ENCODE measurements at regions not wholly inside any gene's neighbourhood (a gene's known extent, or its start where the extent isn't known, plus 50 kb on each side); places are given as distances from the start of the nearest gene placed in this dataset.

DNA sequence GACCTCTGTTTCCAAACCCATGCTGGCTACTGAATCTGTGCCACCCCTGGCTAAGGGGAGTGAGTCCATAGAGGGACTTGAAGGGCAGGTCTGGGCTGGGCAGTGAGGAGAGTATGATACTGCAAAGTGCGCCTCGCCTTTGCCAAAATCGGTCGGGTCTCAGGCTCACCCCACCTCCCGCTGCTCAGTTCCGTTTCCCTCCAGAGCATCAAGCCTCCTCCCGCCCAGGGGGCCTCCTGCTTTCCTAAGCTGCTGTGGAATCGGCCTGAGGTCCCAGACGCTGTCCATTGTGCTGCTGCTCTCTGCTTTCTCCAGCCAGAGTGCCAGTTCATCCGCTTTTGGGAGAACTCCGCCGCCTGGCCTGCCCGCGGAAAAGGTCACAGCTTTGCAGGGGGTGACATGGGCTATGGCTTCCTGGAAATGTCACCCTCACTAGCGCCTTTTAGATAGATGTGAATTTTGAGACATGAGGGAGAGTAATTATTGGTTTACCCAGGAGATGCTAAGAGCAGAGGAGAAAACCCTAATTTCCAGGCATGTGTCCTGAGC lies 1418.4 kb downstream of the UQCRFS1 start:
- peaks cover 28 to 31% of the 10 kb centered on the region in 2 donors for H3K4me1 ChIP-seq
- no peak for TF ChIP-seq CTCF (IDR thresholded peaks at IDR 0.05 in 4 of 5, conservative IDR thresholded peaks at IDR 0.05 in 1 of 5)
- no peak for TF ChIP-seq POLR2A (IDR thresholded peaks at IDR 0.05)
- DNase-seq (no peak), ATAC-seq (no peak)
- intact Hi-C loops (cut with DNase I; ENCODE audit: low total_unique reads) (loop anchor here (5.0 kb wide), 2 partner anchors 117 to 1418 kb away; partner anchors contain the start of gene UQCRFS1), in situ Hi-C loops (cut with MboI; ENCODE audit: low sequenced_read_pairs in 4 of 4) (no loop called here)
- H3K27ac ChIP-seq = peak overlapping the region; percentile 87 to 97 (median 94)
- H3K36me3 ChIP-seq = peaks cover 0 to 6% of the 10 kb centered on the region in 2 donors
- H3K27me3 ChIP-seq = no peaks in the 10 kb centered on the region
- no peaks in the 10 kb centered on the region for H3K9me3 ChIP-seq
- peak overlapping the region; percentile 72 to 96 (median 84) for H3K4me3 ChIP-seq

GRCh38 chr19:27793644-27794493 lies 1419.1 kb downstream of the UQCRFS1 start:
- H3K36me3 ChIP-seq = peaks cover 0 to 6% of the 10 kb centered on the region in 2 donors
- DNase-seq = peak; percentile 92 to 94
- H3K27ac ChIP-seq = peak overlapping the region; percentile 87 to 97 (median 94)
- in situ Hi-C loops (cut with MboI; ENCODE audit: low sequenced_read_pairs in 4 of 4) (no loop called here), intact Hi-C loops (cut with DNase I; ENCODE audit: low total_unique reads) (loop anchor here (5.0 kb wide), 2 partner anchors 117 to 1418 kb away; partner anchors contain the start of gene UQCRFS1)
- peak overlapping the region; percentile 72 to 96 (median 84) for H3K4me3 ChIP-seq
- peaks cover 28 to 31% of the 10 kb centered on the region in 2 donors for H3K4me1 ChIP-seq
- H3K27me3 ChIP-seq = no peaks in the 10 kb centered on the region
- peak; percentile 90 to 95 for ATAC-seq
- TF ChIP-seq CTCF (IDR thresholded peaks at IDR 0.05 in 4 of 5, conservative IDR thresholded peaks at IDR 0.05 in 1 of 5) (peak in 1 of 5 experiments; percentile 26), POLR2A (IDR thresholded peaks at IDR 0.05) (peak; percentile 77 to 79)
- no peaks in the 10 kb centered on the region for H3K9me3 ChIP-seq

GRCh38 chr19:27793128-27793643 lies 1419.8 kb downstream of the UQCRFS1 start:
- Histone ChIP-seq H3K27me3 (no peaks in the 10 kb centered on the region), H3K27ac (peak overlapping the region; percentile 87 to 97 (median 94)), H3K4me3 (peak overlapping the region; percentile 72 to 96 (median 84)), H3K9me3 (no peaks in the 10 kb centered on the region), H3K4me1 (peaks cover 28 to 31% of the 10 kb centered on the region in 2 donors), H3K36me3 (peaks cover 0 to 6% of the 10 kb centered on the region in 2 donors)
- in situ Hi-C loops (cut with MboI; ENCODE audit: low sequenced_read_pairs in 4 of 4) (no loop called here), intact Hi-C loops (cut with DNase I; ENCODE audit: low total_unique reads) (loop anchor here (5.0 kb wide), 2 partner anchors 116 to 1419 kb away; partner anchors contain the start of gene UQCRFS1)
- DNase-seq = peak; percentile 73 to 84
- peak; percentile 84 to 87 for ATAC-seq
- TF ChIP-seq CTCF (IDR thresholded peaks at IDR 0.05 in 4 of 5, conservative IDR thresholded peaks at IDR 0.05 in 1 of 5) (no peak), POLR2A (IDR thresholded peaks at IDR 0.05) (no peak)

DNA sequence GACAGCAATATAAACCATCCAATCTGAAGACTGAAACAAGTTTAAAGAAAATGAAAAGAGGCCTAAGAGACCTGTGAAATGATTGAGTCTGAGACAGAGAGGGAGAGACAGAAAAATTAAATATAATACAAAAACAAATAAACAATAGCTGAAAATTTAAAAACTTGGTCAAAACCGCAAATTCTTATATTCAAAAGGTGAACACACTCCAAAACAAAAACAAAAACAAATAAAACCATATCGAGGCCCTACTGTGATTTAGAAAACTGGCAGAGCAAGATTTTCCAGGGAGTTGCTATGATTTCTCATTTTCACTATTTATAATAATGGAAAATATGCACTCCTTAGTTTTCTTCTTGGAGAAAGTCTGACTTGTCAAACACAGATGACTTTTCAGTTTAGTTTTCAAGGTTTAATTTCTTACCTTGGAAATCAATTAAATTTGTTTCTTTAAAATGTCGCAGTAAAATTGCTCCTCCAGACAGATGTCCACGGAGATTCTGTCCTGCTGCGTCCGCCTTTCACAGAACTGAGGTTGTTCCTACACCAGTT lies 1420.3 kb downstream of the UQCRFS1 start:
- ATAC-seq (no peak), DNase-seq (no peak)
- in situ Hi-C loops (cut with MboI; ENCODE audit: low sequenced_read_pairs in 4 of 4) (no loop called here), intact Hi-C loops (cut with DNase I; ENCODE audit: low total_unique reads) (loop anchor here (5.0 kb wide), 2 partner anchors 115 to 1420 kb away; partner anchors contain the start of gene UQCRFS1)
- TF ChIP-seq CTCF (IDR thresholded peaks at IDR 0.05 in 4 of 5, conservative IDR thresholded peaks at IDR 0.05 in 1 of 5) (no peak), POLR2A (IDR thresholded peaks at IDR 0.05) (no peak)
- Histone ChIP-seq H3K9me3 (no peaks in the 10 kb centered on the region), H3K4me3 (peak overlapping the region; percentile 72 to 96 (median 84)), H3K27ac (peak overlapping the region; percentile 87 to 97 (median 94)), H3K27me3 (no peaks in the 10 kb centered on the region), H3K36me3 (peaks cover 0 to 6% of the 10 kb centered on the region in 2 donors), H3K4me1 (peaks cover 28 to 31% of the 10 kb centered on the region in 2 donors)

All from gastrocnemius medialis (tissue), 4 donors.